GM19351 (cell line): ENCODE measurements at regions not wholly inside any gene's neighbourhood (a gene's known extent, or its start where the extent isn't known, plus 50 kb on each side); places are given as distances from the start of the nearest gene placed in this dataset.

Experiments used
- ATAC-seq: cut with Tn5 transposase; IDR thresholded peaks from one replicate; pipeline ENCODE4 v1.9.1; 2021; ENCODE audit warnings: mild to moderate bottlenecking, moderate library complexity; ENCODE audit not compliant: unreplicated experiment

DNA sequence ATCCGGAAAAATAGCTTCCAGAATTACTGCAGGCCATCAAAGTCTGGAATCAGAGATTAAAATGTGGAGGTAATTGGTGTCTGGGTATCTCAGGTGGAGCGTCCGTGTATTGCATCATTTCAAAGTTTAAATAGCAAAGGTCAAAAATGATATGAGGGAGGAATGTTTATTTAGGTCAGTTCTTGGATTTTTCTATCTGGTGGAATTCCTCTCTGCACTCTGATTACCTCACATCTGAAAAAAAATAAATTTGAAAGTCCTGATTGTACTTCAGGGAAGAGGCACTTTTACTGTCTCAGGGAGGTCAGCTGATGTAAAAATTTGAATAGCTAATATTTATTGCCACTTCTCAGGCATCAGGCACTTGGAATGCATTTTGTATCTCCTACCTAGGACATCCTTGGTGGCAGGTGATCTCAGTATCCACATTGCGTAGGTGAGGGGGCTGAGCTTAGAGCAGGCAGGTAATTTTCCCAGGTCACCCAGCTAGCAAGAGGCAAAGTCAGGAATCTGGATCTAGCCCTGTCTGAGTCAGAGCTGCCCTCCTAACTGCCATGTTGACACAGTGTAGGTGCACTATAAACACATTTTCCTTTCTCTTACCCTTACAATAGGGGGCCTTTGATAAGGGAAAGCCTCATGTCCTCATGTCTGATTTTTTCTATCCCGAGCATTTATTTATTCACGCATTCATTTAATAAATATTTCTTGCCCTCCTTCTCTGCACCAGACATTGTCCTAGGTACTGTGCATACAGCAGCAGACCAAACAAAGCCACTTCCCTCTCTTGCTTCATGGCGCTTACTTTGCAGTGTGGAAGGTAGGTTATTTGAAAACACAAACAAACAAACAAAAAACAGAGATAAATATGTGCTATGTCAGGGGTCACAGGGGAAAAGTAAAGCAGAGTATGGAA lies 454.3 kb downstream of the HAPSTR1 start:
- ATAC-seq: no peak

DNA sequence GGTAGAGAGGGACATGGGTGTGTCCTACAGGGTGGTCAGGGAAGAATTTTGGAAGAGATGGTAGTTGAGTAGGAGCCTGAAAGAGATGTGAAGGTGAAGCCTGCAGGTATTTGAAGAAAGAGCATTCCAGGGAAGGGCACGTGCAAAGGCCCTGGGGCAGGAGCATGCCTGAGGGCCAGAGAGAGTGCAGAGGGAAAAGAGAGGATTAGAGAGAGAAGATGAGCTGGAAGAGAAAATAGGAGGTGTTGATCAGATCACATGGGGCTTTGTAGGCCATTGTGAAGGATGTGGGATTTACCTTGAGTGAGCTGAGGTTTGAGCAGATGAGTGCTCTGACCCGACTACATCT lies 455.0 kb downstream of the HAPSTR1 start:
- ATAC-seq: no peak

- no peak for ATAC-seq
These were observed 458.0 kb downstream of the HAPSTR1 start for GRCh38 chr16:9549487-9549886.

DNA sequence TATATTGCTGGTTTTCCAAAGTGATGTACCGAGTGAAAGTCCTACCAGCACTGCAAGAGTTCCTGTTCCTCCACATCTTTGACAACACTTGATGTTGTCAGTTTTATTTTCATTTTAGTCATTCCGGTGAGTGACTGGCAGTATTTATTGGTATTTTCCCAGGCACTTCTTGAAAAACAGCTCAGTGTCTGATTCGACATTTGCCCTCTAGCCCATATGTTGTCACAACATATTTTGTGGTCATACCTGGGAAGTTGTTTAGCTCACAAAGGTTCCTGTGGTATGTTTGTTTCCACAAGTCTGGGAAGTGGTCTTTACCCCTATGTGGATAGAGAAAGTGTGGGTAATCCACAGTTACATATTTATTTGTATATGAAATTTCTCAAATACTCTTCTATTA lies 463.6 kb downstream of the HAPSTR1 start:
- ATAC-seq: no peak

GRCh38 chr16:9556949-9557665 lies 465.7 kb downstream of the HAPSTR1 start:
- no peak for ATAC-seq

- no peak for ATAC-seq
These were observed 466.3 kb downstream of the HAPSTR1 start for GRCh38 chr16:9557713-9558112.

DNA sequence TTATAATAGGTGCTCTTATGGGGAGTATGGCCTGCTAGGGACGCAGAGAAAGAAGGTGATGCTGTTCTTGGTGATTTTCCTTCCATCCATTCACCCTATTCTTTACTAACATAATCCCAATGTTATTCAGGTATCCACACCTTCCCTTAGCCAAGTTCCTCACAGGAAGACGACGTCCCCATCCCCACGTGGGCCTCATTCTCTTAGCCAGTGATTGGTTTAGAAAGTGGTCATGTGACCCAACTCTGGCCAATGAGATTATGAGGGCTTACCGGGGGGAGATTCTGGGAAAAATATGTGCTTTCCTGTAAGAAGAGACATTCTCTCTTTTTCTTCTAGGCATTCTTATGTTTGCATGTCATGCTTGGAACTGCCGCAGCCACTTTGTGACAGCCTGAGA lies 474.7 kb downstream of the HAPSTR1 start:
- no peak for ATAC-seq

DNA sequence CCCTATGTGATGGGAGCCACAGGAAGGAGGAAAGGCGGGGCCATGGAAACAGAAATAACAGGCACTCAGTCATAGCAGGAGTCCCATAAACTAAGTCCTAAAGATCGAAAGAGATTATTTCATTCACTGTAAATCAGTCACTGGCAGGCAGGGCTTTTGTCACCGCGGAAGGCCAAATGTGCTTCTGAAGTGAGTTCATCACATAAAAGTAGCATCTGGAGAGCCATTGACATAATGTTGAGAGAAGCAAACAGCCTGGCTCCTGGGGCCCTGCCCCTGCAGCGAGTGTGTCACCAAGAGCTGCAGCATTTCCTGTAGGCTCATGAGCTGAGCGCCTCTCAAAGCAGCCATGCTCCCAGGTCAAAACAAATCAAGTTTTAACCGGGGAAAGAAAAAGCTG lies 476.2 kb downstream of the HAPSTR1 start:
- ATAC-seq: no peak

GRCh38 chr16:9568261-9568660 lies 476.8 kb downstream of the HAPSTR1 start:
- no peak for ATAC-seq

- no peak for ATAC-seq
These were observed 479.1 kb downstream of the HAPSTR1 start for GRCh38 chr16:9570521-9570920.

DNA sequence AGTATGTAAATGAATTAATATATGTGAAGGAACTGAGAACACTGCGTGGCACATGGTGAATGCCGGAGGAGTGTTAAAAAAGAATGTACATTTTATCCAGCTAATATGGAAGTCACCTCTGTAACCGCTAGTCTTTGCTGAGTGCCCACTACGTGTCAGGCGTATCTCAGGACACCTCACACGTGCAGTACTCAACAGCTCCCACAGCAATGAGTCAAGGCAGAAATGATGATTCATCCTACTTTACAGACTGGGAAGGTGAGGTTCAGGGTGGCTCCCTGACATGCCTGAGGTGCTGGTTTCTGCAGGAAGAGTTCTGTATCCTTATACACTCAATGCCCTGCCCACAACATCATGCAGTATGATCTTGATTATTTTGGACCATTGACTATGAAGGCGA lies 487.0 kb downstream of the HAPSTR1 start:
- no peak for ATAC-seq

- no peak for ATAC-seq
These were observed 488.6 kb downstream of the HAPSTR1 start for GRCh38 chr16:9580025-9580424.

DNA sequence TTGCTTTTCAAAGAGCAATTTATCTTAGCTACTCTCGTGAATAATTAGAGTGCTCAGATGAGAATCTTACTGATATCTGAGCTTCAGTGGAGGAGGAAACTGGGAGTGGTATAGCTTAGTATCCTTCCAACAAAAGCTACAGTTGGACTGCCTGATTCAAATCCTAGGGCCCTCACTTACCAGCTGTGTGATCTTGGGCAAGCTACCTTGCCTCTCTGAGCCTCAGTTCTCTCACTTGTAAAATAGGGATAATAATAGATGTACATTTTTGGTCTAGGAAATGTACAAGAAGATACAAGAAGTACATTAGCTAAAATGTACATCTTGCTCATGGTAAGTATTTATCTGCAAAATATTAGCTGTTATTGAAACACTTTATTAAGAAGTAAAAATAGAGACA lies 502.0 kb downstream of the HAPSTR1 start:
- no peak for ATAC-seq

DNA sequence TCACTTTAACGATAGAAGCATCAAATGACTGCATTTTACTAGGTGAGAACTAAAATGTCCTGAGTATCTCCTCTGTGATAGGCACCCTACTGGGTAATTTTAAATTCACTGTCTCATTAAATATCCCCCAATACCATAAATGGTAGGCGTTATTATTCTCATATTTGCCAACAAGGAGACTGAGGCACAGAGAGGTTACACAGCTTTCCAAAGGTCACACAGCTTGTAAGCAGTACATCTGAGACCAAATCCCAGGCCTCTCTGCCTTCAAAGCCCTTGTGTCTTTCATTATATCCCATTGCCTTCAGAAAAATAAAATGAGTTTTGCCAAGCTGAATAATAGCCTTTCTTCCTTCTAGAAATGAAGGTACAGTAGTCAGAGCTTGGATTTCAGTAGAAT lies 502.6 kb downstream of the HAPSTR1 start:
- no peak for ATAC-seq

DNA sequence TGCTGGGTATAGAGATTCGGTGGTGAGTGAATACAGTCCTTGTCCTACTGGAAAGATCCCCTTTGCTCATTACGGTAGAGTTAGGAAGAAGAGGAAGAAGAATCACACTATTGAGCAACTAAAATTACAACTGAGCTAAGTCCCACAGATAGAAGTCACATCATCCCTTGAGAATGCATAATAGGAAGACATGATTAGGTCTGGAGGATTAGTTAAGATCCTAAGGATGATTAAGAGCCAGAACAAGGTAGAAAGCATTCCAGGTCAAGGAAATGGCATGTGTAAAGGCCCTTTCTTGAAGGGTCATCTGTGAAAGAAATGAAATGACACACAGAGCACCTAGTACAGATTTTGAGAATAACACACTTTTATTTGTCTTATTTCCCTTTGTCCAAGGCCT lies 503.5 kb downstream of the HAPSTR1 start:
- ATAC-seq: no peak

GRCh38 chr16:9595393-9595792 lies 503.9 kb downstream of the HAPSTR1 start:
- ATAC-seq: no peak

DNA sequence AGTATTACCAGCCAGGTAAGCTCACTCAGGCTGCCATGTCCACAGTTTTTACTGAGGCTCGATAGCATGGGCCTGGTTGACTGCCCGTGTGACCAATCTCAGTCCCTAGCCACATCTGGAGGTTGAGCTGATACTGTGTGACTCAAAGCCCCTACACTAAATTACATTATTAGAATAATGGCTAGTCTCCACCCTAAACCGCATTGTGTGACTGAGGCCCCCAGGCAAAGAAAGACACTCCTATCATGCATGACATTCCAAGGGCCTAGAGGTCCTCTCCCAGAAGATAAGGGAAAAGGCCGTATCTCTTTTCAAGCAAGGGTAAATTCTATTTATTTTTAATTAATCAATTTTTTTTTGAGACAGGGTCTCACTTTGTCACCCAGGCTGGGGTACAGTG lies 505.3 kb downstream of the HAPSTR1 start:
- ATAC-seq: no peak

DNA sequence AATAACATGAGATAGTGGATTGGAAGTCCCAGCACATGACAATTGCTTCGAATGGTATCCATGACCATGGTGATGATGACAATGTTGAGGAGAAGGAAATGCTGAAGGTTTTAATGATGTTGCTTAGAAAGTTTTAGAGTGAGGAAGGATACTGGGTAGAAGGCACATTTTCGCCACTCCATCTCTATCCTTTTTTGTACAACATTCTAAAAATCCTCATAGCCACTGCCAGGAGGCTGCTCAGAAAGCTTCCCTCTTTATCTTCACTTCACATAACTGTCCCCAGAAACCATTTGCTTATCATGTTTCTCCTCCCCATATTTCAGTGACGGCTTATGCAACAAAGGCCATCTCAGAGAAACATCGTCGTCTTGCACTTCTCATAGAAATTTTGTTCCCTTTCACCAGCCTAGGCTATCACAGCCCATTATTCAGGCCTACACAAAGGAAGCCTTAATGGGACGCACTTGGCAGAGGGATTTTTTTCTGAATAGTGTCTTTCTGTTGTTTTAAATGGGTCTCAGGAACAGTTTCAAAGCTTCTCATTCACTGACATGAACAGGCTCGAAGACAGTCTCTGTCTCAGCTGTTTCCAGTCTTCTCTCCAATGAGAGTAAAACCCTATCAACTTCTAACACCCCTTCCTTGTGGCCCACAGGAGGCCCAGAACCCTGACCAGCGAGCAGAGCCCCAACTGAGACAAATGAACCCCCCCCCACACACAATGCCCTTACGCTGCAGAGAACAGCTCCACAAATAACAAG lies 506.7 kb downstream of the HAPSTR1 start:
- ATAC-seq: no peak

- ATAC-seq: no peak
These were observed 507.3 kb downstream of the HAPSTR1 start for GRCh38 chr16:9598731-9599083.

DNA sequence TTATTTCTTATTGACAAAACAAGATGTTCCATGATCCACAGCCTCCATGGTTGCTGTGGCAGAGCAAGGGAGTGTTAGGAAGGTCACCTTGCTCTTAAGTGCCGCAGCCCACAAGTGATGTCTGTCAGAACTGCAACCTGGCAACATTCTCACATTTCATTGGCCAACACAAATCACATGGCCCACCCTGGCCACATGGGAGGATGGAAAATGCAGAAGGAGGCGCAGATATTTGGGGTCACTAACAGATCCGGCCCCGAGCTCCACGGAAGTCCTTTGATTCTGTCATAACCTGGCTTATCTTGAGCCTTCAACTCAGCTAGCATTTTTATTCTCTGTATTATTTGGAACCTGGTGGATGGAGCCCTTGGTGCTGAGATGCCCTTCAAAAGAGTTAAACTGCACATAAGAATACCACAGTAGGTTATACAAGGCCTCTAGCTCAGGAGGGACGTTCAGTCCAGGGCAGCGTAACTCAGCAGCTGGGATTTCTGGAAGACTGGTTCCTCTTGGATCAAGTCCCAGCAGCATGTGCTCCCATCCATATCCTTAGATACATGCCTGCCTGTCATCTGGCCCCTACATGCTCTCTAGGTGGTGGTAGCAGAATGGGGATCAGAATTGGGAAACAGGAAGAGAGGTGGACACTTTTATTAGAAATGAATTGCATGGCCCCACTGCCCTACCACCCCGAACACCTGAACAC lies 508.1 kb downstream of the HAPSTR1 start:
- ATAC-seq: no peak

- no peak for ATAC-seq
These were observed 510.7 kb downstream of the HAPSTR1 start for GRCh38 chr16:9602189-9602588.
